ENCODE measurements at regions not wholly inside any gene's neighbourhood (a gene's known extent, or its start where the extent isn't known, plus 50 kb on each side); places are given as distances from the start of the nearest gene placed in this dataset.

GRCh38 chr15:38894243-38894948 lies 329.8 kb upstream of the RASGRP1 start:
- TF ChIP-seq CTCF (IDR thresholded peaks at IDR 0.05; ENCODE audit: control extremely low read depth in 1 of 3, insufficient read depth in 1 of 3, low read depth in 1 of 3, low read length in 3 of 3) (no peak), ATF2 (IDR thresholded peaks at IDR 0.05; ENCODE audit: low read length) (no peak)
